ENCODE measurements at regions not wholly inside any gene's neighbourhood (a gene's known extent, or its start where the extent isn't known, plus 50 kb on each side); places are given as distances from the start of the nearest gene placed in this dataset.

- no peak for DNase-seq (ENCODE audit: low read depth)
These were observed 227.2 kb upstream of the MAP3K1 start for GRCh38 chr5:56588131-56588487.

- no peak for DNase-seq (ENCODE audit: low read depth)
These were observed 227.8 kb upstream of the MAP3K1 start for GRCh38 chr5:56587381-56588130.

- no peak for DNase-seq (ENCODE audit: low read depth)
These were observed 229.2 kb upstream of the MAP3K1 start for GRCh38 chr5:56585999-56586691.

GRCh38 chr5:56585461-56585860 lies 229.9 kb upstream of the MAP3K1 start:
- DNase-seq (ENCODE audit: low read depth): no peak

- no peak for DNase-seq (ENCODE audit: low read depth)
These were observed 233.9 kb upstream of the MAP3K1 start for GRCh38 chr5:56581426-56581825.

GRCh38 chr5:56580864-56581263 lies 234.5 kb upstream of the MAP3K1 start:
- DNase-seq (ENCODE audit: low read depth): no peak

- no peak for DNase-seq (ENCODE audit: low read depth)
These were observed 239.5 kb upstream of the MAP3K1 start for GRCh38 chr5:56575821-56576220.

GRCh38 chr5:56574778-56575177 lies 240.6 kb upstream of the MAP3K1 start:
- DNase-seq (ENCODE audit: low read depth): no peak

- DNase-seq (ENCODE audit: low read depth): no peak
These were observed 245.8 kb upstream of the MAP3K1 start for GRCh38 chr5:56569566-56569965.

- no peak for DNase-seq (ENCODE audit: low read depth)
These were observed 246.3 kb upstream of the MAP3K1 start for GRCh38 chr5:56569076-56569475.

- DNase-seq (ENCODE audit: low read depth): no peak
These were observed 248.1 kb upstream of the MAP3K1 start for GRCh38 chr5:56567278-56567677.

- no peak for DNase-seq (ENCODE audit: low read depth)
These were observed 248.7 kb upstream of the MAP3K1 start for GRCh38 chr5:56566374-56567249.

GRCh38 chr5:56565644-56566043 lies 249.7 kb upstream of the MAP3K1 start:
- no peak for DNase-seq (ENCODE audit: low read depth)

GRCh38 chr5:56565283-56565615 lies 250.1 kb upstream of the MAP3K1 start:
- DNase-seq (ENCODE audit: low read depth): no peak

GRCh38 chr5:56564541-56565282 lies 250.6 kb upstream of the MAP3K1 start:
- DNase-seq (ENCODE audit: low read depth): no peak

GRCh38 chr5:56561455-56561854 lies 253.9 kb upstream of the MAP3K1 start:
- DNase-seq (ENCODE audit: low read depth): no peak

GRCh38 chr5:56558131-56558745 lies 257.1 kb upstream of the MAP3K1 start:
- DNase-seq (ENCODE audit: low read depth): no peak

- no peak for DNase-seq (ENCODE audit: low read depth)
These were observed 258.2 kb upstream of the MAP3K1 start for GRCh38 chr5:56557198-56557597.

GRCh38 chr5:56552612-56553268 lies 262.6 kb upstream of the MAP3K1 start:
- no peak for DNase-seq (ENCODE audit: low read depth)

GRCh38 chr5:56550227-56550626 lies 265.1 kb upstream of the MAP3K1 start:
- DNase-seq (ENCODE audit: low read depth): no peak
